IPS-NIHi11 (cell line): ENCODE measurements at regions not wholly inside any gene's neighbourhood (a gene's known extent, or its start where the extent isn't known, plus 50 kb on each side); places are given as distances from the start of the nearest gene placed in this dataset.

Experiments
- DNase-seq: peaks from one replicate; pipeline ENCODE4 v3.0.0; 2012; ENCODE audit warnings: mixed read lengths, low spot score

DNA sequence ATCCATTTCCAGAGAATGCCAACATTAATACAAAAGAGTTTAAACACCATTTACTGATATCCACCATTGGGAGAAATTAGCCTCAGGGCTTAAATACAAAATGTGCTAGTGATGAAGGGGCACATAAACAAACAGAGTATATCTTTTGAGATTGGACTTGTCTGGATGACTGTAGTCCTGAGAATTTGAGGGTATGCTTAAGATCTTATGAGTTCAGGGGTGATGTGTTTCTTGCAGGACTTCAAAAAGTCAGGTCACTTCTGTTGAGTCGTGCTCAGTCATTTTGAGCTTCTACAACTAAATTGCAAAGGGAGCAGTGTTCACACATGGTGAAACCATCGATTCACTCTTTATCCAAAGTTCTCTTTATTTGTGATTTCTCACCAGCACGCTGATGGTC lies 425.7 kb downstream of the ATP23 start:
- DNase-seq = no peak

DNA sequence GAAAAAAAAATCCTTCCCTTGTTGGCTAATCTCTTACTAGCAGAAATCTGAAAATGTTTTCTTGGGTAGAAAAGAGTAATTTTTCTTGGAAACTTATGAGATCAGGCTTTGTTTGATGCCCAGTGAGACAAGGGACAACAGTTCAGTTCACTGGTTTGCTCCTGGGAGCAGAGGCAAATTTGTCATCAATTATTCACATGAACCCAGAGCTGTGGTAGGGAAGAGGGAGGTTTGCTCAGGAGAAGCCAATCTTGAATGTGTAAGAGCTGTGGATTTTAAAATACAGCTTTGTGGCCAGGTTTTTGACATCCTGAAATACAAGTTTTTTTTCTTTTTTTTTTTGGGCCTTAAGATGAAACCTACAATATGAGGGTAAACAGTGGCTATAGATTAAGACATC lies 426.6 kb downstream of the ATP23 start:
- no peak for DNase-seq

DNA sequence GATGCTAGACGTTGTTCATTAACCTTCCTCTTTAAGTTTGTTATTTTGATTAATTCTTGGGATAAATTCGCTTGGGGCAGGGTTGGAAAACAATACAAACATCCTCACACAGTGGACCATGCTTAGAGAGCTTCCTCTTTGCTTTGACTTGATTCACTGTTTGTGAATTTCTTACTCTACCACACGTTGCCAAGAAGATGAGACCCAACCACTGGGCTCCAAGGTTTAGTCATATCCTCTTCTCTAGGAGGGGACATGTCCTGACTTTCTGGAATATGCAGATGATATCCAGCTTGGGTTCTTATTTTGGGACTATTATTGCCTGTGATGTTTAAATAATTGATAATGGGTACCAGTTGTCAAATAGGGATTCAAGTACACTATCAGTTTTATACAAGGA lies 428.2 kb downstream of the ATP23 start:
- DNase-seq = no peak

DNA sequence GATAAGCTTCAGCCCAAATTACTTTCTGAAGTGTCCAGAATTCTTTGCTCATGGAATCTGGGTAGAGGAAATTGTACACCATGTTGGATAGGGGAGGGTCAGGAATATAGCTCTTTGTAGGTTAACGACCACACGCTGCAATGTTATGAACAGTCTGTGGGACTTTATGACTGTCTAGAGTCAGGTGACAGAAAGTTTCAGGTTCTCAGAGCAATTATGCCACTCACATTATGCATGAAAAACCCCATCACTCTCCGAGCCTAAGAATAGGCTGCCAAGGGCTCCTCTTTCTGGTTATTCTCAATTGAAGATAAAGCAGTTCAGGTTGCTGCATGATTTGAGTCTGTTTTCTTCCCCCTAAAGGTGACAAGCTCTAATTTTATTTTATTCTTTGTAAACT lies 430.9 kb downstream of the ATP23 start:
- DNase-seq = no peak

DNA sequence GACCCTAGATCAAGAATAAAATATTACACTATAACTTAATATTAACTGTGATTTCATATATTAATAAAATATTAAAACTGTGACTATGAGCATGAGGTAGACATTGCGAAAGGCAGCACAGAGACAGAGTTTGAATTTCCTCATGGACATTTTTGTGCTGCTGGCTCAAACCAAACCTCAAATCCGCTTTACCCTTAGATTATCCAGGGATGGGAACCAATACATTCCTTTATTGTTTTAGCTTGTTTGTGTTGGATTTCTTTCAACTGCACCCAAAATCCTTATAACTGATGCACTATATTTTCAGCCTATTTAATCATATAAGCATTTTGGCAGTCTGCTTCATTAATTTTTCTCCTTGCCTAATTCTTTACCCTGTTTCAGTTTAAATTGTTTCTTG lies 436.7 kb downstream of the ATP23 start:
- no peak for DNase-seq

DNA sequence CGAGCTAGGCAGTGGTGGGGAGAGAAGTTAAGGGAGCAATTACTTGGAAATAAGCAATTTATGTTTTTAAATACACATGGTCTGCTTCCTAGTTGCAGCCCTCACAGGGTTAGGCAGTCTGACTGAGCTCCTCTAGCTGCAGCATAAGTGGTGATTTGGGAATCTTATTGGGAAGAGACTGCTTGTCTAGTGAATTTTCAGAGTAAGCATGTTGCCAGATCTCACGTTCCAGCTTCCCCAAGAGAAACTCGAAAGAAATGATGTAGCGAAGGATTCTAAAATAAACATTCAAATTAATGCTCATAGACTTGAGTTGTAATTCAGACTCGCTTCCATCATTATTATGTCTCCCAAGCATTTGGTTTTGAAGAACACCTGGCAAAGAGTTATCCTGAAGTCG lies 440.2 kb downstream of the ATP23 start:
- DNase-seq = no peak

DNA sequence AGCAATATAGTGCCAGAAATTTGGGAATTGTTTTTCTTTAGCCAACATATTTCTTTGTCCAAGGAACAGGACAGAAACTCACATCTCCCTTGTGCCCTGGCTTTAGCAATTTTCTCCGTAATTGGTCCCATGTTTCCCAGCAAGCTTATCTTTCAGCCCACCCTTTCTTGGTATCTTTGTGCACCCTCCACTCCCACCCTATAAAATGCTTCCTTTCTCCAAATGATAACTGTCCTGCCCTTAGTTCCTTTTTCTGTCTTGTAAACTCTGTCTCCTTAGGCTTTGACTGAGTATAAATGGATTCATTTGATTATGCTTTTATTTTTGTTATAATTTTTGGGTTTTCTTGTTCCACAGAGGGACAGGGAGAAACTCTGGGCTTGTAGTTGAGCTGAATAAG lies 442.8 kb downstream of the ATP23 start:
- no peak for DNase-seq

DNA sequence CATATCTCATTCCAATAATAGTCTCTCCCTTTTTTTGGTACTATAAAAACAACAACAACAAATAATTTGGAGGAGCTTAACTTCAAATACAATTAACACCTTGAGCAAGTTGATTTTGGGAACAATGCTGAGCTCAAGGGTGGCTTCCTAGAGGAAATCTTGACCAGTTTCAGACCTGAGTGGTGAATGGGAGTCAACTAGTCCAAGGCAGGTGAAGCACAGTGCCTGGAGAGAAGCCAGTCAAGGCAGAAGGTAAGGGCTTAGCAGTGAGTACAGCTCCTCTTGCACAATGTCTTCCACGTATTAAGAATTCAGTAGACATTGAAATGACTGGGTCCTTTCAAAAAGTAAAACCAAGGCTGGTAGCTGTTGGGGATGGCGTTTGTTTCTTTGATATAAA lies 444.8 kb downstream of the ATP23 start:
- DNase-seq = peak; percentile 11

DNA sequence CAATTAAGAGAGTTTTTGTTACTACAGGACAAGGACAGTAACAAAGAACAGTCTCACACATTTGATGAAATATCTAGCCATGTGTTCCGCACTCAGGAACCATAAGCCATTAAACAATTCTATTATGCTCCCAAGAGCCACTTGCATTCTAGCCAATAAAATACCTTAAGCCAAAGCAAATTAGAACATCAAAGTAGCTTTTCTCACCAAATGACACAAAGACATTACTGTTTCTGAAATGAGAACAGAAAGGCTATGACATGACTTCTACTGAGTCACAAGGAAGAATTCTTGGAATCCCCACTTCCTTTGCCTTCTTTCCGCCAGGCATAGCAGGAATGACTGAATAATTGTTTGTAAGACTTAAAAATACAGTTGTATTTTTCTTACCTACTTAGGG lies 445.8 kb downstream of the ATP23 start:
- DNase-seq = no peak

DNA sequence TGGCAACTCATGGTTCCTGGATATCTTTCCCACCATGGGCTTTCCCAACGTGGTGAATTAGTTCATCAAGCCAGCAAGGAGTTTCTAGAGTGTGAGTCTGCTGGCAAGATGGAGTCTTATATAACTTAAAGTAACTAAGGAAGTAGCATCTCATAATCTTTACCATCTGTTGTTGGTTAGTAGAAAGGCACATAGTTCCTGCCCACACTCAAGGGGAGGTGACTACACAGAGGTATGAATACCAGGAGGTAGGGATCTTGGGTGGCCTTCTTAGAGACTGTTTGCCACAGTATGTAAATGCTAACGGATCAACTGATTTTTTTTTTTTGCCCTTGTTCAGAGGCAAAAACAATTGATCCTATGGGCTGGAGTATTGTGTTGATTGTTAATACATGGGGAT lies 446.9 kb downstream of the ATP23 start:
- no peak for DNase-seq

DNA sequence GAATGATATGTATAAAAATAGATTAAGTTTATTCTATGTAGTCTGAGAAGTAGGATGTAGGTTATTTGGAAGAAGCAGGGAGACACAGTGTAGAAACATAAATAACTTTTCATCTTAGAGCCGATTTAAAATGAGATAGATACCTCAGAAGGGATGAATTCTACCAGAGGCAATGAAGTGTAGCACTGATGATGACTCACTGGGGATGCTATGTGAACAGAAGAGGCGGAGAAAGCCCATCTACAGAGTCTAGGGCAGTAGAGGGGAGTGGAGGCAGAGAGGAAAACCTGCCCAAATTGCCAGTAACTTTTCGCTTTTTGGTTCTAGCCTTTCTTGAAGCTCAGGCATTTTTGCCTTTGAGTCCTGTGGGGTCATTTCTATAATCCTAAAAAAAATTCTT lies 451.8 kb downstream of the ATP23 start:
- no peak for DNase-seq

DNA sequence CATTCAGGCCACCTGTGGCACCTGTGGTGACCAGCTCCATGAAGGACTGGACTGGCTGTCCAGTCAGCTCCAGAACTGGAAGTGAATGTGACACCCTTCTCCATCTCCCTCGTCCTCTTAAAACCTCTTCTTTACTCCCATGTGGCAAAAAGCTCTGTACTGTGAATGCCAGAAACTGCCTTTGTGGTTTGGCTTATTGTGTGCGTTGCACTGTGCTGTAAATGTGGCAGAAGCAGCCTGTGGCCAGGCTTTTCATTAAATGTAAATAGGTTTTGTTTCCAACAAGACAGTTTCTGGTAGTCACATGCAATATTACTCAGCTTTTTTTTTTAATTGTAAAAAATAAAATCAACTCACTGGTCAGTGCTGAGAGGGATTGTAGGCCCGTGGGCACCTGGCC lies 453.7 kb downstream of the ATP23 start:
- no peak for DNase-seq

DNA sequence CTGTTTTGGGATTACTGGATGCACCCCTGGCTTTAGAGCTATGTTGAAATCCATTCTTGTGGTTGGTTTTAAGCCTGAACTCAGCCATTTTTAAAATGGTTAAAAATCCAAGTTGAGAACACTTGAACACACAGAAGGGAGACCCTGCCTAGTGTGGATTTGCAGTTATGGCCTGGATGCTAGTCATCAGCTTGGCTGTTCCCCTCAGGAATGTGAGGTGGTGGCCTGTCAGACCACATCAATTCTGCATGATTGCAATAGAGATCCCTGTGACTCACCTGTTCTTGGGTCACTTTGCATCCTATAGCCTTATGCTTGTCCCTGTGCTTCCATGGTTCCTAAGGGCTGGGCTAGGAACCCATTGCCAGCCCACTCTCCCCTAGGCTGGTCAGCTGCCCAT lies 454.1 kb downstream of the ATP23 start:
- no peak for DNase-seq

DNA sequence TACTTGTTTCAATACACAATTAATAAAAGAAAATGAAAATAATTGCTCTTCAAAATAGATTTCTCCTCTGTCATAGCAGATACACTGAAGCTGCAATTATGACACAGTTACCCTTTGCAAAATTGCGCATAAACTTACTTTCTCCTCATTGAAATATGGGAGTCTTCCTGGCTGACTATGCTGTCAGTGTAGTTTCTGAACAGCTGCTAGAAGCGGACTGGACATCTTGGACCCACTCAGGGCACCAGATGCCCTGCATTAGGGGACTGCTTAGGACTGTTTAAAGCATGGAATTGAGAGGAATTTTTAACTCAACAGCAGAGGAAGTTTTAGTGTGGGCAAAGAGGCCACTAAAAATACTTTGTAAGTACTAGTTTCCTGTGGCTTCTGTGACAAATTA lies 454.9 kb downstream of the ATP23 start:
- DNase-seq = no peak

DNA sequence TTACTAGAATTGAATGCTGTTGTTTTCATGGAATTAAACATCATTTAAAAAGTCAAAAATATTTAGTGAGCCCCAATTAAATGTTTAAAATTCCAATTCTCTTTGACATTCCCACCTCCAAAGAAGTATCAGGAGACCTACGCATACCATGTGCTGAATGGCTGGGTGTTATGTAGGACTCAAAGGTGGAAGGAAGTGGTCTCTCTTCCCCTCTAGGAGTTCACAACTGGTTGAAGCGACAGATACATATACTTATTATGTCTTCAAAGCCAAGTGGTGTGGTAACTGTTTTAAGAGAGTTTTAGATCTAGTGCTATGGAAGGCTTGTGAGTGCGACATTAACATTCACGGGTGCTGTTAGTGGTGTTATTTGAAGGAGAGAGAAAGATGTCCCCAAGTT lies 464.0 kb downstream of the ATP23 start:
- no peak for DNase-seq

DNA sequence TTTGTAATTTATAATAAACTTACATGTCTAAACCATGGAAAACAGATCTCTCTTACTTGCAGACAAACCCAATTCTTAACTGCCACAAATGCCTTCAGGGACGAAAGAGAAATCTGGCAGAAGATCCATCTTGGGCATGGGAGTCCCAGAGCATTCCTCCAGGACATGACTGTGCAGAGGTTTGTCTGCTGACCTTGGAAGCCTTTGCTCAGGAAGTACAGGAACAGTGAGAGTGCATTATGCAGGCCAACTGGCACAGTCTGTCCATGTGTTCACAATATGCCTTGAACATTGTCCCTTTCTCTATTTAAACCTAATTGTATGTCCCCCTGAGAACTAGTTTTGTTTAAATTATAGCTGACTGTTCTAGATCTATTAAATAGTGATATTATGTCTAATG lies 467.1 kb downstream of the ATP23 start:
- DNase-seq = no peak

DNA sequence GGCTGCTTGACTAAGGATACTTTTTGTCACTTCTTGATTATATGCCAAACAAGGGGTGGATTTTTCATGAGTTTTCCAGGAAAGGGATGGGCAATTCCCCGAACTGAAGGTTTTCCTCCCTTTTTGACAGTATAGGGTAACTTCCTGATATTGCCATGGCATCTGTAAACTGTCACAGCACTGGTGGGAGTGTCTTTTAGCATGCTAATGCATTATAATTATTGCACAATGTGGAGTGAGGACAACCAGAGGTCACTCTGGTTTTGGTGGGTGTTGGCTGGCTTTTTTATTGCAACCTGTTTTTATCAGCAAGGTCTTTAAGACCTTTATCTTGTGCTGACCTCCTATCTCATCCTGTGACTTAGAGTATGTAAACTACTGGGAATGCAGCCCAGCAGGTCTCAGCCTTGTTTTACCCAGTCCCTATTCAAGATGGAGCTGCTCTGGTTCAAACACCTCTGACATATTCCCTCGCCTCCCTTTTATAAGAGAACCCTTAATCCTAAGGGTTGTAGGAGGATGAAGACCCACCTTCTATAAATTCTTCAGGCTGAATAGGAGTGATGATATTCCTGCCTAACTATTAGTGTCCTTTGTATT lies 471.2 kb downstream of the ATP23 start:
- no peak for DNase-seq

DNA sequence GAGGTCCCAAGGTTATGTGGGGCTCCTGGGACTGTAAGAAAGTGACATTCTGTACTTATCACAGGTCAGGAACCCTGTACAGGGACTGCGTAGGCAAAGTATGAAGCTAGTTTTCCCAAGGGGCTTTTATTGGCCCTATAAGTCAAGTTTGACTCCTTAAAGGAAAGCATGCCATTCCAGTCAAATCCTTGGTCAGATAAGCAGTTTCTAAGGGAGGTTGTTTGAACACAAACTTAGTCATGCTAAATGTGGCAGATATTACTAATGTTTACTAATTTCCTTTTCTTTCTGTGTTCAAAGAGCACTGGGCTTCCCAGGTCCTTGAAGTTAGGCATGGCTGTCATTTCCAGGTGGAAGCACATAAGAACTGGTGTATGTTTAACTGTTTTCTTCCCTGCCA lies 472.4 kb downstream of the ATP23 start:
- no peak for DNase-seq

DNA sequence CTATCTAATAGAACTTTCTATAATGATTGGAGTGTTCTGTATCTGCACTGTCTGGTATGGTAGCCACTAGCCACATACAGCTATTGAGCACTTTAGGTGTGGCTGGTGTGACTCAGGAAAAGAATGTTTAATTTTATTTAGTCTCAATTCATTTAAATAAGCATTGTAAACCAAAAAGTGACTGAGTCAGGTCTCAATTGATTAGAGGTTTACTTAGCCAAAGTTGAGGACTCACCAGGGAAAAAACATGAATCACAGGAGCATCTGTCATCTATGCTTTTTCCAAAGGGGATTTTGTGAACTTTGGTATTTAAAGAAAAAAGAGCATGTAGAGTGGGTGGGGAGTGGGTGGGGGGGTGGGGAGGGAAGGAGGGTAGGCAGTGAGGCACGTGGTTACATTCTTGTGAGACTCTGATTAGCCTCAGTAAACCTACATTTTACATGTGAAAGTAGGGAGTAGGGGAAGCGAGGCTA lies 473.1 kb downstream of the ATP23 start:
- no peak for DNase-seq

DNA sequence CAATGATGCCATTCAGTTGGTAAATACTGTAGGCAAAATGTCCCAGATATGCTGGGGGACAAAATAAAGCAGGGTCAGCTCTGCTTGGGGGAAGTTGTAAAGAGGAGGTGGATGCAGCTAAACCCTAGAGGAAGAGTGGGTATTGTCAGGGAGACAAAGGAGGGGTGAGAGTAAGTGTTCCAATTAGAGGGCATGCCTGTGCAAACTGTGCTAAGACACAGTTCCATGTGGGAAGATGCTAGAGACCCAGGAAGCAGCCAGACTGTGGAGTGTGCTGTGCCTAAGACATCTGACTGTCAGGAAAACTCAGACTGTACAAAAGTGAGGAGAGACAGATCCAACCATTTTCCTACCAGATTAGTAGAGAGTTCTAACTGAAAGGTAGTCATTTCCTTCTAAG lies 474.3 kb downstream of the ATP23 start:
- no peak for DNase-seq

DNA sequence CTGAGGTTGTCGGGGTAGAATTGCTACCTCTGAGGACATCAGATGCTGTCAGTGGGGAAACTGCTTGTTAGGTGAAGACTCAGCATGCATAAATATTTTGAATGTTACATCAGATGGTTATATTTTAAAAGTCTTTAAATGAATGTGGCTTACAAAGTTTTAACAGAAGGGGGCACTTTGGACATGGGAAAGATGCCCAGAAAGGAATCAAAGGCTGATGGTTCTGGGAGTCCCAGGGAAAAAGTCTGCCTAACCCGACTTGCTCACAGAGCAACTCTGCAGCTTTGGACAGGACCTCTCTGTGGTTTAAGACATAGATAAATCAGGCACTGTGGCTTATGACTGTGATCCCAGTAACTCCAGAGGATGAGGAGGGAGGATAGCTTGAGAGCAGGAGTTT lies 474.9 kb downstream of the ATP23 start:
- no peak for DNase-seq

DNA sequence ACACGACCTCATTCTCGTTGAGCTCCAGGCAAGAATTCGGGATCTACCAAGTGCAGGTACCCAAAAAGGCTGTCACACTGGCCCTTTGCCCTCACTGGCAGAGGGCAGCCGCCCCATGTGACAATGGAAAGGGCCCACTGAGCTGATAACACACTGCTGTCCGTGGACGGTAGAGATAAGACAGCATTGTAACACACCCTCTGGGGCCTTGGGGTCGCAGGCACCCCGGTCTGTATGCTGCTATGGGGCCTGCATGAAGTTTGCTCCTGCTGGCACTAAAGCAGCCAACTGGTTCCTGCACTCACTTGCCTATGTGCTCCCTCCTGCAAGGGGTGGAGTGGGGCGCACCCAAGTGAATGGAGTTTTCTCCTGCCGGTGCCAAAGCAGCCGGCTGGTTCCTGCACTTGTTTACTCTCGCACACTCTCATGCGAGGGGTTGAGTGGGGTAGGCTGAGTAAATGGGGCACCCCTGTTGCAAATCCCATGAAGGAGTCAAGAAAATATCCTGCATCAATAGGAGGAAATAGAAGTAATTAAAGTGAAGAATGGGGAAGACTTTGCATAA lies 477.9 kb downstream of the ATP23 start:
- no peak for DNase-seq

DNA sequence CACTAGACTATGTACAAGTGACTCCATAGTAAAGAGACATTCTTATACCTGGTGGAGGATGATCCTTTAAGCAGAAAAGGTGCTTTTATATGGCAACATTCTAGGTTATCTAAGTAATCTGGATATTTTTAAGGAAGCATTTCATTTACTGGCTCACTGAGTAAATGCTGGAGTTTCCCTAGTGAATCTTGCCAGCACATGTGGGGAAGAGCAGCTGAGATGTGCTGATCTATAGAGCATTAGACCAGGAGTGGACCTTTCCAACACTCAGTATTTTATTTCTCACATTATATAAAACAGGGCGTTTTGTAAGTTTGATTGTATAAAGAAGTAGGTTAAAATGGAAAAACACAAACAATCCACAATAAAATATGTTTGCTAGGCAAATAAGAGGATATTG lies 478.5 kb downstream of the ATP23 start:
- no peak for DNase-seq

DNA sequence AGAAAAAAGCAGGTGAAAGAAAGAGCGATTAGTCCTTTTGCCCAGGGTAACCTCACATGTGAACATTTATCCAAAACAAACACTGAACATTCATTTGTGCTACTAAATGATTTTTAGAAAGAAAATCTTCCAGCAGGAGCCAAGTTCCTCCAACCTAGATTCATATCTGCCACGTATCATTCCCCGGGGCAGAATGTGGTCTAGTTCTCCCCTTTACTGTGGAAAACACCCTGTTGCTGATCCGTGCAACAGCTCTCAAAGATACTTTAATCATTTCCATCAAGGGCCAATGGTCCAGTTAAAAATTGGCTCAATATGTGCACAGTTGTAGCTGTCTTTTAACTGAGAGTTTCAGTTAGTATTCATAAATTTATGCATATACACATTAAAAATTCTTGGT lies 479.1 kb downstream of the ATP23 start:
- no peak for DNase-seq

DNA sequence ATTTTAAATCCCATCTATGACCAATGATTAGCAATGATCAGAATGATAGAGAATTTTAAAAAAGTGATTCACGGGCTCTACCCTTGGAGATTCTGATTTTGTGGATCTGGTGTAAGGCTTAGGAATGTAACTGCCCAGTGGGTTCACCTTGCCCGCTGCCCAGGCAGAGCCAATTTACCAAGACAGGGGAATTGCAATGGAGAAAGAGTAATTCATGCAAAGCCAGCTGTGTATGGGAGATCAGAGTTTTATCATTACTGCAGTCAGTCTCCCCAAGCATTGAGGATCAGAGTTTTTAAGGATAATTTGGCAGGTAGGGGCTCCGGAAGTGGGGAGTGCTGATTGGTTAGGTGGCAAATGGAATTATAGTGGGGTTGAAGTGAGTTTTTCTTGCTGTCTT lies 480.6 kb downstream of the ATP23 start:
- no peak for DNase-seq
